ENCODE measurements at regions not wholly inside any gene's neighbourhood (a gene's known extent, or its start where the extent isn't known, plus 50 kb on each side); places are given as distances from the start of the nearest gene placed in this dataset.

- intact Hi-C loops (cut with DNase I, micrococcal nuclease): no loop called here
- ChIA-PET POLR2A (no interaction called here), CTCF (interaction anchor here (0.8 kb wide), 1 partner anchor 633 kb away, joined by 3 read pairs; no protein-coding TSS in a partner anchor)
- TF ChIP-seq CTCF (IDR thresholded peaks at IDR 0.05): no peak
- H3K4me1 Mint-ChIP-seq (ENCODE audit: low read depth): no peaks in the 10 kb centered on the region
- Histone ChIP-seq H3K27ac (ENCODE audit: low read depth in 1 of 2, low read length in 2 of 2) (no peak overlapping the region), H3K4me3 (ENCODE audit: low read length) (no peak overlapping the region), H3K4me1 (ENCODE audit: insufficient read depth, low read length) (no peaks in the 10 kb centered on the region), H3K9me3 (ENCODE audit: control insufficient read depth in 1 of 2, insufficient read depth in 1 of 2, low read length in 2 of 2) (peaks cover 11 to 13% of the 10 kb centered on the region in 2 experiments), H3K27me3 (ENCODE audit: control insufficient read depth in 1 of 2, insufficient read depth in 2 of 2, low read length in 2 of 2) (no peaks in the 10 kb centered on the region), H3K36me3 (ENCODE audit: insufficient read depth, low read length) (no peaks in the 10 kb centered on the region)
- no peak overlapping the region for H3K27ac Mint-ChIP-seq
- H3K4me3 Mint-ChIP-seq: no peak overlapping the region
- H3K27me3 Mint-ChIP-seq: peaks cover 4% of the 10 kb centered on the region
- H3K36me3 Mint-ChIP-seq (ENCODE audit: low read depth): no peaks in the 10 kb centered on the region
- DNase-seq (no peak), ATAC-seq (ENCODE audit: poor library complexity) (no peak)
- peaks cover 5% of the 10 kb centered on the region for H3K9me3 Mint-ChIP-seq
Measured at GRCh38 chr18:10047237-10047636, 133.4 kb downstream of the VAPA start.

- POLR2A ChIA-PET: no interaction called here
- intact Hi-C loops (cut with DNase I, micrococcal nuclease): no loop called here
Measured at GRCh38 chr18:10049747-10050146, 135.9 kb downstream of the VAPA start.

GRCh38 chr18:10050956-10051355 lies 137.1 kb downstream of the VAPA start:
- Mint-ChIP-seq H3K9me3 (no peaks in the 10 kb centered on the region), H3K27ac (no peak overlapping the region), H3K4me3 (no peak overlapping the region), H3K36me3 (ENCODE audit: low read depth) (no peaks in the 10 kb centered on the region), H3K4me1 (ENCODE audit: low read depth) (no peaks in the 10 kb centered on the region), H3K27me3 (peaks cover 4% of the 10 kb centered on the region)
- TF ChIP-seq CTCF (IDR thresholded peaks at IDR 0.05): no peak
- DNase-seq: no peak
- peaks cover 0 to 3% of the 10 kb centered on the region in 2 experiments for H3K27me3 ChIP-seq (ENCODE audit: control insufficient read depth in 1 of 2, insufficient read depth in 2 of 2, low read length in 2 of 2)
- POLR2A ChIA-PET: no interaction called here
- H3K4me1 ChIP-seq (ENCODE audit: insufficient read depth, low read length): no peaks in the 10 kb centered on the region
- H3K9me3 ChIP-seq (ENCODE audit: control insufficient read depth in 1 of 2, insufficient read depth in 1 of 2, low read length in 2 of 2): no peaks in the 10 kb centered on the region
- no peak overlapping the region for H3K27ac ChIP-seq (ENCODE audit: low read depth in 1 of 2, low read length in 2 of 2)
- intact Hi-C loops (cut with DNase I, micrococcal nuclease): no loop called here
- no peaks in the 10 kb centered on the region for H3K36me3 ChIP-seq (ENCODE audit: insufficient read depth, low read length)
- no peak overlapping the region for H3K4me3 ChIP-seq (ENCODE audit: low read length)
- CTCF ChIA-PET: no interaction called here
- no peak for ATAC-seq (ENCODE audit: poor library complexity)

More at GRCh38 chr18:10049747-10050146, 135.9 kb downstream of the VAPA start:
- Histone ChIP-seq H3K4me3 (ENCODE audit: low read length) (no peak overlapping the region), H3K27ac (ENCODE audit: low read depth in 1 of 2, low read length in 2 of 2) (no peak overlapping the region), H3K27me3 (ENCODE audit: control insufficient read depth in 1 of 2, insufficient read depth in 2 of 2, low read length in 2 of 2) (peaks cover 0 to 3% of the 10 kb centered on the region in 2 experiments), H3K36me3 (ENCODE audit: insufficient read depth, low read length) (no peaks in the 10 kb centered on the region), H3K9me3 (ENCODE audit: control insufficient read depth in 1 of 2, insufficient read depth in 1 of 2, low read length in 2 of 2) (peaks cover 0 to 6% of the 10 kb centered on the region in 2 experiments), H3K4me1 (ENCODE audit: insufficient read depth, low read length) (no peaks in the 10 kb centered on the region)
- CTCF ChIA-PET: no interaction called here
- DNase-seq (no peak), ATAC-seq (ENCODE audit: poor library complexity) (no peak)
- H3K36me3 Mint-ChIP-seq (ENCODE audit: low read depth): no peaks in the 10 kb centered on the region
- H3K4me1 Mint-ChIP-seq (ENCODE audit: low read depth): no peaks in the 10 kb centered on the region
- peaks cover 4% of the 10 kb centered on the region for H3K27me3 Mint-ChIP-seq
- H3K9me3 Mint-ChIP-seq: peaks cover 2% of the 10 kb centered on the region
- TF ChIP-seq CTCF (IDR thresholded peaks at IDR 0.05): no peak
- H3K4me3 Mint-ChIP-seq: no peak overlapping the region
- H3K27ac Mint-ChIP-seq: no peak overlapping the region
